Stromal cell of bone marrow (primary cell): ENCODE measurements at regions not wholly inside any gene's neighbourhood (a gene's known extent, or its start where the extent isn't known, plus 50 kb on each side); places are given as distances from the start of the nearest gene placed in this dataset.

Experiments used
- DNase-seq: peaks from one replicate; pipeline ENCODE4 v3.0.0-alpha.2; 2012; ENCODE audit warnings: low read depth

GRCh38 chr1:209398313-209398991 is 185.1 kb upstream of the CAMK1G start:
- DNase-seq: peak; percentile 91

- DNase-seq: no peak
Observed at GRCh38 chr1:209399800-209400199, 183.7 kb upstream of the CAMK1G start.

GRCh38 chr1:209400351-209401220 is 182.9 kb upstream of the CAMK1G start:
- no peak for DNase-seq

GRCh38 chr1:209402697-209403096 is 180.8 kb upstream of the CAMK1G start:
- no peak for DNase-seq

GRCh38 chr1:209403921-209404320 is 179.6 kb upstream of the CAMK1G start:
- DNase-seq: no peak

- DNase-seq: no peak
Observed at GRCh38 chr1:209404577-209404976, 178.9 kb upstream of the CAMK1G start.

GRCh38 chr1:209405183-209405814 is 178.2 kb upstream of the CAMK1G start:
- peak; percentile 36 for DNase-seq

GRCh38 chr1:209406168-209406567 is 177.3 kb upstream of the CAMK1G start:
- DNase-seq: peak; percentile 40

GRCh38 chr1:209406595-209406994 is 176.9 kb upstream of the CAMK1G start:
- DNase-seq: no peak

- DNase-seq: no peak
Observed at GRCh38 chr1:209409780-209410179, 173.7 kb upstream of the CAMK1G start.

GRCh38 chr1:209411491-209411929 is 172.0 kb upstream of the CAMK1G start:
- DNase-seq: peak; percentile 44

GRCh38 chr1:209412036-209412435 is 171.5 kb upstream of the CAMK1G start:
- no peak for DNase-seq

- no peak for DNase-seq
Observed at GRCh38 chr1:209412566-209412965, 170.9 kb upstream of the CAMK1G start.

- no peak for DNase-seq
Observed at GRCh38 chr1:209413062-209413461, 170.5 kb upstream of the CAMK1G start.

- no peak for DNase-seq
Observed at GRCh38 chr1:209414803-209415329, 168.6 kb upstream of the CAMK1G start.

- DNase-seq: no peak
Observed at GRCh38 chr1:209416039-209416438, 167.5 kb upstream of the CAMK1G start.

- no peak for DNase-seq
Observed at GRCh38 chr1:209416716-209417115, 166.8 kb upstream of the CAMK1G start.

GRCh38 chr1:209417761-209418160 is 165.8 kb upstream of the CAMK1G start:
- no peak for DNase-seq

- no peak for DNase-seq
Observed at GRCh38 chr1:209420276-209420675, 163.2 kb upstream of the CAMK1G start.

- no peak for DNase-seq
Observed at GRCh38 chr1:209421186-209421585, 162.3 kb upstream of the CAMK1G start.

GRCh38 chr1:209421978-209422680 is 161.4 kb upstream of the CAMK1G start:
- DNase-seq: no peak

GRCh38 chr1:209425959-209426358 is 157.6 kb upstream of the CAMK1G start:
- no peak for DNase-seq
